Fibroblast of skin of scalp (primary cell): ENCODE measurements at regions not wholly inside any gene's neighbourhood (a gene's known extent, or its start where the extent isn't known, plus 50 kb on each side); places are given as distances from the start of the nearest gene placed in this dataset.

Source experiments
- DNase-seq: peaks from one replicate; pipeline ENCODE4 v3.0.0-alpha.2; 2013

DNA sequence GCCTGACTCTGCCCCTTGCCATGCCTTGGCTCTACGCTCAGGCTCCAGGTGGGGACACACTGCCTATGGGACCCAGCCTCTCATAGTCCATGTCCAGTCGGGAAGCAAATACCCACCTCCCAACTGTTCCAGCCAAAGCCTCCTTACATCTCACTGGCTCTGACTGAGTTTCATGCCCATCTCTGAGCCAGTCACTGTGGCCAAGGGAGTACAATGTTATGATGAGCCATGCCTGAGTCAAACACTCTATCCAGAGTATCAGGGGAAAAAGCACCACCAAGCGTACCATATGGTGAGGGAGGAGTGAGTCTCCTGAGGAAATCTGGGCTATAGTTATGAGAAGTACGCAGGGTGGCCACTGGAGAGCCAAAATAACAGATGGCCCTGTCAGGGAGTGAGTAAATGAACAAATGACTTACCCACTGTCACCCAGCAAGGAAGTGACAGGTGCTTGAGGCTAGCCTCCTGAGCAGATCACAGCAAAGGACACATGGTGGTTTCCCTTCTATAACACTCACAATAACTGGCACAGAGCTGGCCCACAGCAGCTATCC is 236.6 kb upstream of the GJB5 start:
- no peak for DNase-seq

DNA sequence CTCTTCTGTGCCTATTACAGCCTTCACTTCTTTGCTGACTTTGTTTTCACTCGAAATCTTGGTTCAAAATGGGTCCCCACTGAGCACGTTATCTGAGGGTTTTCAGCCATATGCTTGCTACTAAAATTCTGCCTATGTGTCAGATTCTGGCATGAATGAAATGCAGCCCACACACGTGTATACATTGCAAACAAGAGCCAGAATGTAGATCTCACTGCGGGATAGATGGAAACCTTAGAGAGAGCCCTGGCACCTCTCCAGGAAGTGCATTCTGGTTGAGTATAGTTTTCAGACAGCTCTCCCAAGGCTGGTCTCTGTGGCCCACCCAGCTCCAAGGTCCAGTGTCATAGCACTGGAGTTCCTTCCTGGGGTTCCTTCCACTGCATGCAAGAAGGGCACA is 234.7 kb upstream of the GJB5 start:
- no peak for DNase-seq

DNA sequence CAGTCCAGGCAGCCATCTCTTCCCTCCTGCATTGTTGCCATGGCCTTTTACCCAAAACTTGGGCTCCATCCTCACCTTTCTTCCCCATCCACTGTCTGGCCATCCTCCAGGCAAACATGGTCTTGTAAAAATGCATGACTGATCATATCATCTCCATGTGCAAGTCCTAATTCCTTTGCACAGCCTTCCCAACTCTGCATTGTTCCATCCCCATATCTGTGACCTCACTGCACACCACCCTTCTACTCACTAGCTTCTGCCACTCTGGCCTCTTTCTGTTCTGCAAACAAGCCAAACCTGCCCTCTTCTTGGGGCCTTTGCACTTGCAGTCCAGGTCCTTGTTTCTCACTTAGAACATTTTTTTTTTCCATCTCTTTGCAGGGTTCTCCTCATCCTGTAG is 230.1 kb upstream of the GJB5 start:
- DNase-seq: no peak

DNA sequence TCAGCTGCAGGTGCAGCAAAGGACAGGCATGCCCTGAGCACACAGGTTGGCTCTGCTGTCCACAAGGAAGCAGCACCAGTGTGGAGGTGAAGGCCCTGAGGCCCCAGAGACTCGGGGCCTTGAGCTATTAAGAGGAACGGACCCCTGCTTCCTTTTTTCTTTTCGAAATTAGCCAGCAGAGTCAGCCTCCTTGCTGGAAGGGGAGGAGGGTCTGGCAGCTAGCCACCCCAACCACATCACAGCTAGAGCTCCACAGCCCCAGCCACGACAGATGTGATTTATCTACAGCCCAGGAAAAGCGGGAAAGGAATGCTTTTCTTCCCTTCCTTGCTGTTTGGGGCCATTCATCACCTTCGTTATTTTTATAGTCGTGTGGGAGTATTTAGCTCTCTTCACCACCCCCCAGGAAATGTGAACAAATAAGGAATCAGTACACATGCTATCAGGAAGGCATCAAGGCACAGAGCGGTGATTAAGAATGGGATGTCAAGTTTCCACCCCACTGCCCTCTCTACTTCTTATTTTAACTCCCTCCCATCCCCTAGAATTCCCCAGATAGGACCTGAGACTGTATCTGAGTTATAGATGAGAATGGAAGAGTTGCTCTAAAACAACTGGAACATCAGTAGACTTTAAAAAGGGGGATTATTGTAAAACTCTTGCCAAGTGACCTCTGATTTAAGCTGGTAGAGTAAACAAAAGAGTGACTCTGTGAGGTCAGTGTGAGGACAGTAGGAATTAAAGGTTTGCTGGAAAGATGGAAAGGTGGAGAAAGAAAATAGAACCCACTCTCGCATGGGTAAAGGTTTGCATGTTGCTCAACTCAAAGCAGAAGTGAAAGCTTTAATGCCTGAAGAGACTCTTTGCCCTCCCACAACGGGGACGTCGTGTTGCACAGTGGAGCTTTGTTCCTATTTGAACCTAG is 224.7 kb upstream of the GJB5 start:
- no peak for DNase-seq

DNA sequence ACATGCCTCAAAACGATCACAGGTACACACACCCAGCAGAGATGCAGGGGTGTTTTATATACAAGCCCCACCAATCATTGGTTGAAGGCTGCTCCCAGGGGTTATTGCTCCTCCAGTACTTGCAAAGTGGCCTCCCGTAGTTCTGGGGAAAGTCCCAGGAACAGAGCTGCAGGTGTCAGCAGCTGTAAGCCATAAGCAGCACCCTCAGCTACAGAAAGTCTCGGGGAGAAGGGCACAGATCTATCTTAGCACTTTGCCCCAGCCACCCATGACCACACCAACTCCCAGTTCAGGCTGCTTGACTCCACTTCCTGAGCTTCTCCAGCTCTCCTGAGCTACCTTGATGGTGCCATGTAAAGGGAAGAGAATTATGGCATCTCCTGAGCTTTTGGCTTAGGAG is 222.7 kb upstream of the GJB5 start:
- DNase-seq: no peak

DNA sequence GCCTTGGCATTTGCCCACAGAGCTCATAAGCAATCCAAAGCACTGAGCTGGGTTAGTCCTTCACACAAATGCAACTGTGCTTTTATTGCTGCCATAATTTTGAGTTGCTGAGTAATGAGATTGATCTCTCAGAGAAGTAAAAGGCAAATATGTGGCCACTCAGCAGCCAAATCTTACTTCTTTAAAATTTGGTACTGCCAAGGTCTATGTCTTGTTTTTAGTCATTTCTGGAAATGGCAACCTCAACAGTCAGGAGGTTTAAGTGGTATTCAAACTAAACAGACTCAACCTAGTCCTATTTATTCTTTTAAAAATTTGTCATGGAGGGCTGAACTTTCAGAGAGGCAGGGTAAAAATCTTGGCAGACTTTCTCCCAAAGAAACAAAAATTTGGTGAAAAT is 216.4 kb upstream of the GJB5 start:
- no peak for DNase-seq

DNA sequence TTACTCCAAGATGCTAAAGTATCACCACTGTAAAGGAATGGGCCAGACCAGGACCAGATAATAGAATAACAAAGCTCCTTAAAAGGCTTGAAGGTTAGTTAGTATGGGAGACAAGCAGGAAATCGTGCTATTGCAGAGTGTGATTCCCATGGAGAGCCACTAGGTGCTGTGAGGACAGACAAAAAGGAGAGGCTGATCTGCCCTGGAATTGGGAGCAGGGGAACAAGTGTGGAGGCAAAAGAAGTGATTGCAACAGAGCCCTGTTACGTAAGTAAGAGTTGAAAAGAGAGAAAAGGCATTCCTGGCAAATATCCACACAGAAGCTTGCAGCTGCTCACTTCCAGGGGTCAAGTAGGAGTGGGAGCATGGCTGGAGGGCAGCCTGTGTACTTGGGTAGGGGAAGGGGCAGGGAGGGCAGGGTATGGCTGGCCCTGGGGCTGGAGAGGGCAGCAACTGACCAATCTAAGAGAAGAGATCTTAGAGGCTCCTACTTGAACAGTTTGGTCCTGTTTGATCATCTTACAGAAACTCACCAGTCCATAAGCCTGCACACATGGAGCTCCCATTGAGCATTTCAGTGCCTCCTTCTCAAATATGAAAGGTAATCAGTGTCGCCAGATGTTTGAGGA is 207.7 kb upstream of the GJB5 start:
- peak; percentile 1 for DNase-seq

DNA sequence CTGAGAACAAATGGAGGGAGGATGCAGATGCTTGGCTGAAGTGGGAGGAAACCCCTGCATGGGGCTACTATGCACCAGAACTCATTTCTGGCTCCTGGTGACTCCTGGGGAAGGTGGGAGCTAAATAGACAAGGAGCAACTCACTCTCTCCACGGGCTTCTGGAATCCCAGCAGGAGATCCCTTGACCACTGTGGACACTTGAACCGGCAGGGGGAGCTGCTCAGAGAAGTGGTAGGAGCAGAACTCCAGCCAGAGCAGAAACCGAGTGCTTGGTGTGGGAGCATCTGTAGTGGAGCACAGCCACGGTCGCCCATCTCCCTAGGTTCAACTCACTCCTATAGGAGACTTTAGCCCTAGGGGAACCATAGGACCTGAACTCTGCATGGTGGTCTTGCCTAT is 205.6 kb upstream of the GJB5 start:
- DNase-seq: no peak

DNA sequence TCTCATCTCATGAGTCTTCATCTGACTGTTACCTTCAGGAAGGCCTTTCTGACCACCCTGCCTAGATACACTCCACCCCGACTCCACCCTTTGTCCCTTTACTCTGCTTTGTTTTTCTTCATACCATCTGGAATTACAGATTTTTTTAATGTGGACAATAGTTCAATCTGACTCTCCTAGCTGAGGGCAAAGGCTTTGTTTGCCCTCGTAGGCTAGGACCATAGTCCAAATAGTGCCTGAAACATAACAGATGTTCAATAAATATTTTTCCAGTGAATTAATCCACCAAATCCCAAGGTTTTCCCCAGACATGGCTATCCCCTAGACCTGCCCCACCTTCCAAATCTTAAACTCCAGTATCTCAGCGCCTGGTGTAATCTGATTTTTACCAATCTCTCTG is 176.5 kb upstream of the GJB5 start:
- no peak for DNase-seq

DNA sequence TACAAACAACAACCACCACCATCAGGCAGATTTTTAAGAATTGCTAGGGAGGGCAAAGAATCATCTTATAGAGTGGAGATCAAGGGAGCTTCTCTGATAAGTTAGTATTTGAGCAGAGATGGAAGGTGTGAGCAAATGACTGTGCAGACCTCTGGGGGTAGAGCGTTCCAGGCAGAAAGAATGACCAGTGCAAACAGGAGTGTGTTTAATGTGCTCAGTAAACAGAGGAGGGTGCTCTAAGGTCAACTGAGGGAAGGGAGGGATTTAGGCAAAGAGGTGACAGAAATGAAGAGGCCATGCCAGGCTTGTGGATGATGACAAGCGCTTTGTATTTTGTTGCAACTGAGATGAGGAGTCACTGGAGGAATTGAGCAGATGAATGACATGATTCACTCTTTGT is 172.5 kb upstream of the GJB5 start:
- no peak for DNase-seq

DNA sequence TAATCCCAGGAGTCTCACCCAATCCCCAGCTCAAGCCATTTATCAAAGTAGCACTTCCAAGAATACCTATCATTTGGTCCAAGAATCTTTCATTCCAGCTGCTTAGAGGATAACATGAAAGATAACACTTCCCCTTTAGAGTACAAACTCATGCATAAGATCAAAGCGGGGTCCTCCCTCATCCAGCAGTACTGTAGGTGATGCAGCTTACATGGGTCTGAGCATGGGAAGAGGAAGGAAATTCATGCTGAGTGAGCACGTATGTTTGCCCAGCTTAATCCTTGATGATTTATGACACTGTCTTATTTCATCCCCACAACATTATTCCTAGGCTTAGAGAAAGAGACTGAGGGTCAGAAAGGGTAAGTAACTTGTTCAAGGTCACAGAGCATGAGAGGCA is 167.1 kb upstream of the GJB5 start:
- DNase-seq: no peak

DNA sequence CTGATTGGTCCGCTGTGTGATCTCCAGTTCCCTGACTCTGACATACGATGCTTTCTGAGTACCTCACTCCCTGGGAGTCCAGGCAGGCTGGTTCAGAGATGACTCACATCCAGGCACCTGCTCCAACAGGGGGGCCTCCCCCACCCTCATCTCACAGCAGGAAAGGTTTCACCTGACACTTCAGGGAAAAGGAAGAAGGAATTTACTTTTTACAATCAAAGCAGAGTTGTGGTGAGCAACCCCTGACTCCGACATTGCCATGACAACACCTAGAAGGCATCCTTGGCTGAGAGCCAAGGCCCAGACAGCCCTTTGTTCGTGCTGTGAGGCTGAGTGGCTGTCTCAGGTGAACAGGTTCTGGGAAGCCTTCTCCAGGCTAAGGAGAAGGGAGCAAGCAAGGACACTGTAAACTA is 164.6 kb upstream of the GJB5 start:
- no peak for DNase-seq

DNA sequence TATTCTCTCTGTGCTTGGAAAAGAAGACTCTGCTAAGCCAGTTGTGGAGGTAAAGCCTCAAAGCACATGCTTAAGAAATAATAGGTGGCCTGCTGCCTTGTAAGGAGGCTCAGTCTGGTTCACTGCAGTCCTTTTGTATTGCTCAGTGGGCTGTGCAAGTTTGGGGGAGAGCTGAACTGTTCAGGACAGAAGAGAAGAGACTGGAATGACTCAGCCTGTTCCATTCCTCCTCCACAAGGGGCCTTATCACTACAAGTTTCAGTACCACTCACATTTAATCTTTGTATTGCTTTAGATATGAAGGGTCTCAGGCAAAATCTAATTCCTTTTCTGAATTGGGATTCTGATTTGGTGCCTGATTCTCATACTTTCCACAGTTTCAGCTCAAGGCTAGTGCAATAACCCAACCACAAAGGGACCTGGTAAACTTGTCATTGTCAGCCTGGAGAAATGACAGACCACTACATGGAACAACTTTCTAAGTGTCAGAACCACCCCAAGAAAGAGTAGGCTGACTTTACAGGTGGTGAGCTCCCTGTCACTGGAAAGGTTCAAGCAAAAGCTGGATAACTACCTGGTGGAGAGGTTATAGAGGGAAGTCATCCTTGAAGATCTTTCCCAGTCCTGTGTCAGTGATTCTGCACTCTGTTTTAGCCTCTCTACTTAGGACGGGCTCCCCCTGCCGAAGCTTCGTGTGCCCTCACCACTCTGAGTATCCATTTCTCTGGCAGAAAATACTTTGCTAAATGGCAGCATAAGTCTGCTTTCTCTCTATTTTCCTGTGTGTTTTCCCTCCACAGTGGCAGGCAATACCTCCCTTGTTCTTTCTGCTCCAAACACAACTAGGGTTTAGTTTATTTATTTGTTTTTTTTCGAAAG is 162.9 kb upstream of the GJB5 start:
- no peak for DNase-seq

DNA sequence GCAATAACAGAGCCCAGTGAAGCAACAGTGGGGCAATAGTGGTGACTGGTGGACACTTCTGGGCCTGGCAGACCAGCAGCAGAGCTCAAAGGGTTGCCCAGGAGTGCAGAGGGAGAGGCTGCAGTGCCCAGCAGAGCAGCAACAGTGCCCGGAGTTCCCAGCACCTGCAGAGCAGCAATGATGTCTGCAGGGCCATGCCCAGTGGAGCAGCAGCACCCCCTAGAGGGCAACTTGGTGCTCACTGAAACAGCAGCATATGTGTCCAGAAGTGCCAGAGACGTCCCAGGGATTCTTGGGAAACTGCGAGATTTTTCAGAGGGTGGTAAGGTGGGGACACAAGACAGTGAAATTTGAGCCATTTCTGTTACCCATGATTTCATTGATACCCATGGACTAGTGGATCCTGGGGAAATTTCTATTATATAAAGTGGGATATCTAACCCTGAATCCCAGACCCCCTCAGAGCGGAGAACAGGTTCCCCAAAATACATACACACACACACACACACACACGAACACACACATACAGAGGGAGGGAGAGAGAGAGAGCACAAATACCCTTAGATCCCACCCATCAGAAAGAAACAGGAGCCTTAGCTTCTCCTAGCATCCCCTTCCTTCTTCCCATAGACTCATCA is 156.9 kb upstream of the GJB5 start:
- DNase-seq: peak; percentile 66

DNA sequence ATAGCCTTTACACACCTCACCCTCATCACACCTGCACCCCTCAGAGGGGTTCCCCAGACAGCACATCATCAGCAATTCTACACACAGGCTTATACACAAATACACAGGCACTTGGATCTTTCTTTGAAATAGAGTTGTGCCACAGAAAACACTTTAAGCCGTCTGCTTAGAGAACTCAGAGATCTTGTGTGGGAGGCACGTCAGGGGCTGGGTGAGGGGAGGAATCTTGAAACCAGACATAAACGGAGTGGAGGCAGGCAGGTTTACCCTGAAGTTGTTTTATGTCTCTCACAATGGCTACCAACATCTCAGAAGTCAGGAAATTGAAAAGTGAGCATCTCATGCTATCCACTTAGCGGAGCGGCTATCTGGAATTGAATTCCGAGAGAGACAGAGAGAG is 151.9 kb upstream of the GJB5 start:
- no peak for DNase-seq

DNA sequence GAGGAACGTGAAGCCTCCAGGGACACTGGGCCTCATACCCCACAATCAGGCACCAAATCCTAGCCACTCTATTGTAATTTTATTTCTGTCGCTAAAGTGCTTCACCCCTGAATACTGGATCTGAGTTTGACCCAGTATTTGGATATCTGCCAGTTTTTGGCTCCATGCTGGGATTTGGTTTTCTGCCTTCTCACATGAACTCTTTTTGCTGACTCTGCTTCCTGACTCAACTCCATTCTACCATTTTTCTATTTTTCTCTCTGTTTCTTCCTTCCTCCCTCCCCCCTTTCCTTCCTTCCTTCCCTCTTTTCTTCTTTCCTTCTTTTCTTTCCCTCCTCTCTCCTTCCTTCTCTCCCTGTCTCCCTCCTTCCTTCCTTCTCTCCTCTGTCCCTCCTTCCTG is 151.3 kb upstream of the GJB5 start:
- DNase-seq: no peak

DNA sequence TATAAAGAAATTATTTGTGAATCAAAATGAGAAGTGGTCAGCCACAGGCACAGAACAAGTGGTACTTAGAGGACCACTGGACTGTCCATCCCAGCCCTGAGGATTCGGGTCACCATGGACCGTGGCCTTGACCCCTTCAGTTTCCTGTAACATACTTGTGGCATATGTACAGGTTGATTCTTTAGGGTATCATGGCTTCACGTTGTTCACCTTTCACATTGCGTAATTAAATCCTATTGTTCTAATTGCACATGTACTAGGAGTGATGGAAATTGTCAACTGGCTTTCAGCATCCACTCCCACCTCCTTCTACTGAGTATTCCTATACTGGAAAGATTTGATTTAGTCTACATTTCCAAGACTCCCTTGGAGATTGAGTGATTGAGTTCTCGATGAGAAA is 148.3 kb upstream of the GJB5 start:
- DNase-seq: no peak

DNA sequence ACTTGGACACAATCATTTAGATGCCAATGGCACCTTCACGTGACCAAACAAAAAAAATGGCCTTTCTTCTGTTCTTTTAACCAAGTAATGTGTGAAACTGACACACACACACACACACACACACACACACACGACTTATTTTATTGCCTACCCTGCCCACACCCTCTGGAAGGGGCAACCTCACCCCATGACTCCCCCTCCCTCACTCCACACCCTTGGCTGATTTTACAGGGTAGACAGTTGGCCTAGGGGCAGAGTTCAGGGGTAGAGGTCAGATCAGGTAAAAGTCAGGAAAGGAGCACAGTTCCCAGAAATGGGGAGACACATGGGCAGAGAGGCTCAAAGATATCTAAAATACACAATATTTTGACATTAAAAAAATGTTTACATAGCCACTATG is 144.8 kb upstream of the GJB5 start:
- no peak for DNase-seq

DNA sequence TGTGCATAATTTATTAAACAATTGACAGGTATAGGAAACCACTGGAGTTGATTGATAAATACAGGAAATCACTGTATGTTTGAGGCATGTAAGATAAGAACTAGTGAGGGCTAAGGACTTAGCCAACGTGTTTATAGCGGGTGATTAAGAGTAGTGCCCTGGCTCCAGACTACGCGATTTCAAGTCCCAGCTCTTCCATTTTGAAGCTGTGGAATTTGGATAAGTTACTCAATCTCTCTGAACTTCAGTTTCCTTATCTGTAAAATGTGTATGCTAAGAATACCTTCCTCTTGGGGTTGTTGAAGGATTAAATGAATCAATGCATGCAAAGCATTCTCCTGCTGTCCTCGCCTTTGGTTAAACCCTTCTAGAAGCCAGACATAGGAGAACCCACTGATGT is 143.3 kb upstream of the GJB5 start:
- DNase-seq: no peak

DNA sequence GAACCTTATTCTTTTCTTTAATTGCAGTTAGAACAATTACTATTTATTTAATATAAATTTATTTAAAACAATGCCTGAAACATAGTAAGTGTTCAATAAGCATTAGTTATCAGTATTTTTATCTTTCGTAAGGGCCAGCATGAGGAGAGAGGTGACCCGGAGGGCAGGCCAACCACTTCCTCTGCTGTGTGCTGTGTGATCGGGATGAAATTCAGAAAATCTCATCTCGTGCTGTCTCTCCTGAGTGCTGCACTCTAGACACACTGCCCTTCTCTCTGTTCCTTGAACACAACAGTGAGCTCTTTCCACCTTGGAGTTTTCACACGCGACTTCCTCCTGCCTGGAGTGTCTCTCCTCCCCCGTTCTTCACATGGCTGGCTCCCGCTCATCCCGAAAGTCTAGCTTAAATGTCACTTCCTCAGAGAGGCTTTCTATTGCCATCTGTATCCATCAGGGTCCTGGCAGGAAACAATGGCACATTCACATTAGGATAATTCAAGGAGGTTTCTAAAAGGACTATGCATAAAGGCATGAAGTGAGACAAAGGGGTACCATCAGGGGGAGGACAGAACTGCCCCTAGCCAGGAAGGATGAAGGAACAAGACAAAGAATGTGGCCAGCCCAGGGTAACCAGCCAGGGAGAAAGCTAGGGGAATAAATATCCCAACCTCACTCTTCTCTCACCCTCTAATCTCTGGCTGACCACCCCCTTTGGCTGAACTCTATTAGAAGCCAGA is 142.6 kb upstream of the GJB5 start:
- no peak for DNase-seq

DNA sequence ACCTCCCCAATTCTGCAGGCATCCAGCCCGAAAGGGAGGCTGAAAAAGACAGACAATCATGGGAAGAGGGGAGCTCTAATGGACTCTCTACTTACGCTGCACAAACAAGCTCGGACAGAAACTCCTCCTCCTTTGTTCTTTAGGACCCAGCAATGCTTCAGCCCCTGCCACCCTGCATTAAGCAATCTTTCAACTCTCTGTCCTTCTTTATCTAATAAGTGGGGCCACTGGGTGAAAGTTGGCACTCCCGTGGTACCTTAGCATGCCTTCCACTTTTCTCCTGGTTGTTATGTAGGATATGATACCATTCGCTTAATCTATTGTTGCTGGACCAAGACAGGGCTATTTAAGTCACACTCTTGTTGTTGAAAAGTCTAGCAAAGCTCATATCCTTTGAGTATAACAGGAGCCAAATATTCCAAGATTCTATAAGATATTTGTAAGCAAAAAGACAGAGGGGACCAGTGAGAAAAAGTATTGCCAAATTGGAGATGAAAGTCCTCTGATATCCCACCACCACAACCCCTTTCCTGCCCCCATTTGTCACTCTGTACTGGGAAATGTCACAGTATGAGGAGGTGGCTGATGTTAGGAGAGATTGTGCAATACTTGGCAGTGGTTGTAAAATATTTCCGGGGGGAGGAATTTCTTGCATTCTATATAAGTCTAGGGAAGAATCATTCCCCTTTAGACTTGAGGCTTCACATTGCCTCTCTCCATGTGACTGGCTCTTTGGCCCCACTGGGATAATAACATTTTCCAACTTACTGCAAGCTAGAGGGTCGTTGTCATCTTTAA is 137.3 kb upstream of the GJB5 start:
- DNase-seq: no peak
